H1 (cell line): ENCODE measurements at regions not wholly inside any gene's neighbourhood (a gene's known extent, or its start where the extent isn't known, plus 50 kb on each side); places are given as distances from the start of the nearest gene placed in this dataset.

Experiments
- CTCF ChIA-PET: fragments of 300-600 bp; sonication (Branson Sonifier 250); formaldehyde crosslinking; loops from one replicate; lab custom pipeline; 2021; ENCODE audit not compliant: partially characterized antibody; lab: Charles Lee
- POLR2A ChIA-PET: fragments of 300-600 bp; sonication (Branson Sonifier 250); formaldehyde crosslinking; loops from one replicate; lab custom pipeline; 2021; ENCODE audit warnings: inconsistent platforms; ENCODE audit not compliant: partially characterized antibody; lab: Charles Lee
- DNase-seq, 2 experiments: peaks; one replicate each; pipeline versions ENCODE4 v3.0.0 to v3.0.0-alpha.2; 2010 to 2022; ENCODE audit warnings: low spot score in 2 of 2, low read depth in 1 of 2, mixed read lengths in 1 of 2
- FAIRE-seq: peaks from 2 replicates; lab custom pipeline; 2011; peaks lifted over from hg19 to GRCh38; lab: Jason Lieb, UNC
- H2AFZ ChIP-seq: 2 replicates; pipeline ENCODE4 v1.8.1; 2012; ENCODE audit warnings: low read length, inconsistent platforms
- H2AK5ac ChIP-seq: 2 replicates; pipeline ENCODE4 v1.6.1; 2013; ENCODE audit warnings: low read depth, low read length
- H2BK120ac ChIP-seq: replicated peaks from 2 replicates; pipeline ENCODE3; 2013; ENCODE audit warnings: low read depth, low read length, inconsistent platforms
- H2BK12ac ChIP-seq: 2 replicates; pipeline ENCODE4 v1.6.1; 2013; ENCODE audit warnings: low read depth, low read length
- H2BK15ac ChIP-seq: 2 replicates; pipeline ENCODE4 v1.6.1; 2013; ENCODE audit warnings: low read length
- H2BK20ac ChIP-seq: 2 replicates; pipeline ENCODE4 v1.6.1; 2013; ENCODE audit warnings: low read length
- H2BK5ac ChIP-seq: 2 replicates; pipeline ENCODE4 v1.6.1; 2013; ENCODE audit warnings: low read depth, low read length
- H3K14ac ChIP-seq: 2 replicates; pipeline ENCODE4 v1.6.1; 2013; ENCODE audit warnings: inconsistent platforms; ENCODE audit not compliant: insufficient read length
- H3K18ac ChIP-seq: 2 replicates; pipeline ENCODE4 v1.6.1; 2013; ENCODE audit warnings: low read length; ENCODE audit errors: extremely low read depth
- H3K23ac ChIP-seq: 2 replicates; pipeline ENCODE4 v1.6.1; 2013; ENCODE audit warnings: inconsistent platforms; ENCODE audit not compliant: insufficient read length
- H3K23me2 ChIP-seq: 2 replicates; pipeline ENCODE4 v1.6.1; 2013; ENCODE audit warnings: low read depth, low read length
- H3K27ac ChIP-seq: 2 replicates; pipeline ENCODE4 v1.6.1; 2011; ENCODE audit warnings: low read depth, low read length, inconsistent platforms
- H3K27me3 ChIP-seq, 4 experiments: replicated peaks in 1 of 4; 1 replicate in 1 of 4; 2 replicates in 3 of 4; pipeline versions ENCODE4 v1.6.1 to v1.8.1; 2011 to 2013; ENCODE audit warnings: low read length in 3 of 4, mild to moderate bottlenecking in 3 of 4, inconsistent platforms in 2 of 4, mixed read lengths in 2 of 4, moderate library complexity in 1 of 4; ENCODE audit not compliant: control insufficient read depth in 3 of 4, insufficient read depth in 3 of 4; ENCODE audit errors: extremely low read depth in 1 of 4
- H3K36me3 ChIP-seq, 4 experiments: 2 replicates each; pipeline versions ENCODE4 v1.6.1 to v1.8.1; 2011 to 2013; ENCODE audit warnings: mild to moderate bottlenecking in 4 of 4, low read length in 3 of 4, moderate library complexity in 2 of 4, control low read depth in 1 of 4, inconsistent platforms in 1 of 4; ENCODE audit not compliant: insufficient read depth in 4 of 4, control insufficient read depth in 2 of 4
- H3K4ac ChIP-seq: replicated peaks from 2 replicates; pipeline ENCODE3; 2013; ENCODE audit warnings: low read length, low read depth, mixed read lengths, inconsistent platforms; ENCODE audit not compliant: insufficient read length
- H3K4me1 ChIP-seq, 4 experiments: replicated peaks in 1 of 4; 1 replicate in 1 of 4; 2 replicates in 3 of 4; pipeline versions ENCODE4 v1.6.1 to v1.8.1; 2011 to 2013; ENCODE audit warnings: low read length in 3 of 4, inconsistent platforms in 2 of 4, mixed read lengths in 1 of 4; ENCODE audit not compliant: insufficient read depth in 4 of 4, control insufficient read depth in 3 of 4
- H3K4me2 ChIP-seq, 2 experiments: 2 replicates each; pipeline versions ENCODE4 v1.6.1 to v1.8.1; 2011 to 2013; ENCODE audit warnings: low read depth in 2 of 2, low read length in 2 of 2, control low read depth in 1 of 2, inconsistent platforms in 1 of 2, mild to moderate bottlenecking in 1 of 2; ENCODE audit not compliant: insufficient read depth in 1 of 2
- H3K4me3 ChIP-seq, 4 experiments: fragments of 200-600, 300-600 bp in 1 of 4; sonication (generic), shearing (Covaris generic), sonication (Bioruptor Twin) in 1 of 4; 2 replicates each; pipeline versions ENCODE4 v1.5.1 to v1.8.1; 2011 to 2016; ENCODE audit warnings: low read length in 4 of 4, low read depth in 3 of 4, control low read depth in 2 of 4, inconsistent platforms in 2 of 4, mild to moderate bottlenecking in 2 of 4, mixed read lengths in 1 of 4, moderate library complexity in 1 of 4; ENCODE audit not compliant: insufficient read depth in 2 of 4; ENCODE audit errors: extremely low read depth in 1 of 4
- H3K56ac ChIP-seq: replicated peaks from 2 replicates; pipeline ENCODE3; 2013; ENCODE audit warnings: low read depth, mild to moderate bottlenecking, mixed read lengths, low read length, inconsistent platforms; ENCODE audit not compliant: insufficient read length
- H3K79me1 ChIP-seq: 2 replicates; pipeline ENCODE4 v1.6.1; 2013; ENCODE audit warnings: low read depth, low read length, control low read depth
- H3K79me2 ChIP-seq, 2 experiments: 2 replicates each; pipeline versions ENCODE4 v1.6.1 to v1.8.1; 2012 to 2013; ENCODE audit warnings: low read length in 2 of 2, mild to moderate bottlenecking in 2 of 2, inconsistent platforms in 1 of 2; ENCODE audit not compliant: insufficient read depth in 2 of 2, control insufficient read depth in 1 of 2
- H3K9ac ChIP-seq, 4 experiments: replicated peaks in 1 of 4; 1 replicate in 1 of 4; 2 replicates in 3 of 4; pipeline versions ENCODE4 v1.6.1 to v1.8.1; 2011 to 2013; ENCODE audit warnings: low read depth in 3 of 4, low read length in 3 of 4, control low read depth in 2 of 4, mild to moderate bottlenecking in 2 of 4, moderate library complexity in 2 of 4, inconsistent platforms in 1 of 4; ENCODE audit errors: extremely low read depth in 1 of 4
- H3K9me3 ChIP-seq, 2 experiments: 2 replicates each; pipeline versions ENCODE4 v1.6.1 to v1.8.1; 2012 to 2013; ENCODE audit warnings: mild to moderate bottlenecking in 2 of 2, moderate library complexity in 2 of 2, control low read depth in 1 of 2, inconsistent platforms in 1 of 2, low read depth in 1 of 2, low read length in 1 of 2, mixed read lengths in 1 of 2; ENCODE audit not compliant: insufficient read depth in 2 of 2
- H4K20me1 ChIP-seq, 2 experiments: replicated peaks in 1 of 2; 2 replicates each; pipeline versions ENCODE3 to v1.8.1; 2011 to 2013; ENCODE audit warnings: inconsistent platforms in 2 of 2, low read length in 2 of 2, mild to moderate bottlenecking in 1 of 2; ENCODE audit not compliant: insufficient read depth in 2 of 2, control insufficient read depth in 1 of 2
- H4K5ac ChIP-seq: 2 replicates; pipeline ENCODE4 v1.6.1; 2013; ENCODE audit warnings: low read length, low read depth, mixed read lengths, inconsistent platforms; ENCODE audit not compliant: insufficient read length
- H4K8ac ChIP-seq: 2 replicates; pipeline ENCODE4 v1.8.0; 2013; ENCODE audit warnings: mild to moderate bottlenecking, moderate library complexity, low read length, inconsistent platforms; ENCODE audit not compliant: insufficient read depth; ENCODE audit errors: extremely low read depth
- H4K91ac ChIP-seq: replicated peaks from 2 replicates; pipeline ENCODE3; 2013; ENCODE audit warnings: low read length, mixed read lengths, inconsistent platforms; ENCODE audit not compliant: insufficient read length
- CBX8 ChIP-seq: fragments of 300-800, 300-1000 bp; sonication (generic); IDR thresholded peaks from 2 replicates; pipeline ENCODE4 v1.7.1; 2016; ENCODE audit warnings: low read depth, low read length, borderline replicate concordance
- GABPA ChIP-seq: IDR thresholded peaks from 2 replicates; pipeline ENCODE4 v1.6.1; 2011; ENCODE audit warnings: mild to moderate bottlenecking, low read length, moderate library complexity, borderline replicate concordance; ENCODE audit not compliant: insufficient read depth
- HDAC2 ChIP-seq, 2 experiments: fragments of 300-600 bp in 1 of 2; sonication (generic) in 1 of 2; IDR thresholded peaks; 2 replicates each; pipeline ENCODE4 v1.6.1; 2011 to 2012; ENCODE audit warnings: low read depth in 2 of 2, low read length in 2 of 2, mild to moderate bottlenecking in 2 of 2, moderate library complexity in 2 of 2, borderline replicate concordance in 1 of 2, inconsistent platforms in 1 of 2
- KDM5A ChIP-seq: fragments of 200-600 bp; IDR thresholded peaks from 2 replicates; pipeline ENCODE4 v1.7.1; 2012; ENCODE audit warnings: mild to moderate bottlenecking, low read length, inconsistent platforms, mixed read lengths
- WGBS, 2 experiments: shearing (Covaris generic) in 1 of 2; methylation state at CpG; one replicate each; pipeline versions ENCODE4 v1.1.6 to v1.1.7; 2013 to 2015; ENCODE audit warnings: low lambda C conversion rate in 2 of 2, mixed read lengths in 2 of 2, inconsistent platforms in 1 of 2, low coverage in 1 of 2, missing lambda C conversion rate in 1 of 2; ENCODE audit not compliant: insufficient replicate concordance in 2 of 2, insufficient coverage in 1 of 2, insufficient read length in 1 of 2; ENCODE audit errors: extremely low coverage in 1 of 2, missing lambda C conversion rate in 1 of 2; 5-methylcytosine and 5-hydroxymethylcytosine counted together
- TF ChIP-seq, protein P1 (sequence below): IDR thresholded peaks from 2 replicates; pipeline ENCODE4 v1.6.1; 2012; ENCODE audit warnings: inconsistent platforms

DNA sequence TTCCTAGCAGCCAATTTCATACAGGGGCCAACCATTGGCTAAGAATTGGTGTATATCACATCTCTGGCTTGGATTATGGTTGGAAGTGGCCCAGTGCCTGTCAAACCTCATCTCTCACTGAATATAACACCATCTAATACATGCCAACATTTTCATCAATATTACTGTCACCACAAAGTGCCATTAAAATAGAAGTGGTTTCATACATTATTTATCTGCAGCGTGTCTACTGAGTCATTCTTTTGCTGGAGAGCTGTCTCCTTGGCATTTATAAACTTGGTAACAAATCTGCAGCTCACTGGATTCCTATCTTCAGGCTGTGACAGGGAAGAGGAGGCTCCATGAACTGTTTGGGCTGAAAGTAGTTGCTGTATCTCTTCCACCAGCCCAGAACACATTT lies 70.9 kb downstream of the PTTG1 start:
- H3K4me2 ChIP-seq, result no peak overlapping the region
- H3K4me1 ChIP-seq, result no peaks in the 10 kb centered on the region
- no peak overlapping the region for H3K27ac ChIP-seq
- no peak overlapping the region for H3K18ac ChIP-seq
- 89% methylated on average over 1 of the region's 1 CpG; no CpG with 5 or more reads in 1 of the 2 experiments for WGBS, 2 experiments
- H3K4me3 ChIP-seq, result no peak overlapping the region
- H4K8ac ChIP-seq, result no peak overlapping the region
- H3K9ac ChIP-seq, result no peak overlapping the region; a peak in 1 of 7 replicates
- H4K5ac ChIP-seq, result no peak overlapping the region
- no peak overlapping the region for H2AK5ac ChIP-seq
- H2BK120ac ChIP-seq, result no peak overlapping the region
- FAIRE-seq (no peak), DNase-seq (no peak)
- H3K36me3 ChIP-seq, result no peaks in the 10 kb centered on the region
- POLR2A ChIA-PET, result no interaction called here
- H3K56ac ChIP-seq, result no peak overlapping the region
- no peak overlapping the region for H3K4ac ChIP-seq
- H3K79me1 ChIP-seq, result no peaks in the 10 kb centered on the region
- no peaks in the 10 kb centered on the region for H3K79me2 ChIP-seq
- no peaks in the 10 kb centered on the region for H3K27me3 ChIP-seq
- no peak overlapping the region for H2AFZ ChIP-seq
- no peak overlapping the region for H2BK20ac ChIP-seq
- H2BK5ac ChIP-seq, result no peak overlapping the region
- H3K23me2 ChIP-seq, result no peaks in the 10 kb centered on the region
- no peak overlapping the region for H2BK12ac ChIP-seq
- TF ChIP-seq GABPA (no peak), HDAC2 (IDR thresholded peaks at IDR 0.05; ENCODE audit: borderline replicate concordance in 1 of 2, low read depth in 2 of 2, low read length in 2 of 2) (no peak), CBX8 (no peak), KDM5A (no peak)
- TF ChIP-seq, protein P1, sequence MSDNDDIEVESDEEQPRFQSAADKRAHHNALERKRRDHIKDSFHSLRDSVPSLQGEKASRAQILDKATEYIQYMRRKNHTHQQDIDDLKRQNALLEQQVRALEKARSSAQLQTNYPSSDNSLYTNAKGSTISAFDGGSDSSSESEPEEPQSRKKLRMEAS, result no peak
- no peak overlapping the region for H2BK15ac ChIP-seq
- H4K20me1 ChIP-seq, result no peaks in the 10 kb centered on the region
- no peak overlapping the region for H3K23ac ChIP-seq
- no peak overlapping the region for H3K14ac ChIP-seq
- no peaks in the 10 kb centered on the region for H3K9me3 ChIP-seq
- no peak overlapping the region for H4K91ac ChIP-seq
- CTCF ChIA-PET, result no interaction called here
